ENCODE measurements at regions not wholly inside any gene's neighbourhood (a gene's known extent, or its start where the extent isn't known, plus 50 kb on each side); places are given as distances from the start of the nearest gene placed in this dataset.

DNA sequence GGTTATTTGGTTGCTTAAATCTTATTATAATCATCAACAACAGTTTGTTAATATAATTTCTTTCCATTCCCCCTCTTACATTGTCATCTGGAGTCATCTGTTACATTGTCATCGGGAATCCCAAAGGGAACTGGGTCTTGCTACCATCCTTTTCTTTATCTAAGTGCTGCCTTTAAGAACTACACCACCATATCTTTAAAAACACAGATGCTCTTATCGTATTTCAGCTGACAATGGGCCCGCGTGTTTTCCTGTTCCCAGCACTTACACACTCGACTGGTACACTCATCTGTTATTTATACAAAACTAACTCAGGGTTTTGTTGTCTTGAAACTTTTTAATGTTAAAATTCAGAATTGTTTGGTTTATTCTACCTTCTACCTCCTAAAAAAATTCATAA, 256.2 kb upstream of the MGMT start:
- TF ChIP-seq POLR2AphosphoS5 (IDR thresholded peaks at IDR 0.05; ENCODE audit: low read depth, low read length), result no peak
- no peak for TF ChIP-seq SIN3A (IDR thresholded peaks at IDR 0.05; ENCODE audit: borderline replicate concordance, insufficient read depth, low read length)
- TF ChIP-seq, protein P1, sequence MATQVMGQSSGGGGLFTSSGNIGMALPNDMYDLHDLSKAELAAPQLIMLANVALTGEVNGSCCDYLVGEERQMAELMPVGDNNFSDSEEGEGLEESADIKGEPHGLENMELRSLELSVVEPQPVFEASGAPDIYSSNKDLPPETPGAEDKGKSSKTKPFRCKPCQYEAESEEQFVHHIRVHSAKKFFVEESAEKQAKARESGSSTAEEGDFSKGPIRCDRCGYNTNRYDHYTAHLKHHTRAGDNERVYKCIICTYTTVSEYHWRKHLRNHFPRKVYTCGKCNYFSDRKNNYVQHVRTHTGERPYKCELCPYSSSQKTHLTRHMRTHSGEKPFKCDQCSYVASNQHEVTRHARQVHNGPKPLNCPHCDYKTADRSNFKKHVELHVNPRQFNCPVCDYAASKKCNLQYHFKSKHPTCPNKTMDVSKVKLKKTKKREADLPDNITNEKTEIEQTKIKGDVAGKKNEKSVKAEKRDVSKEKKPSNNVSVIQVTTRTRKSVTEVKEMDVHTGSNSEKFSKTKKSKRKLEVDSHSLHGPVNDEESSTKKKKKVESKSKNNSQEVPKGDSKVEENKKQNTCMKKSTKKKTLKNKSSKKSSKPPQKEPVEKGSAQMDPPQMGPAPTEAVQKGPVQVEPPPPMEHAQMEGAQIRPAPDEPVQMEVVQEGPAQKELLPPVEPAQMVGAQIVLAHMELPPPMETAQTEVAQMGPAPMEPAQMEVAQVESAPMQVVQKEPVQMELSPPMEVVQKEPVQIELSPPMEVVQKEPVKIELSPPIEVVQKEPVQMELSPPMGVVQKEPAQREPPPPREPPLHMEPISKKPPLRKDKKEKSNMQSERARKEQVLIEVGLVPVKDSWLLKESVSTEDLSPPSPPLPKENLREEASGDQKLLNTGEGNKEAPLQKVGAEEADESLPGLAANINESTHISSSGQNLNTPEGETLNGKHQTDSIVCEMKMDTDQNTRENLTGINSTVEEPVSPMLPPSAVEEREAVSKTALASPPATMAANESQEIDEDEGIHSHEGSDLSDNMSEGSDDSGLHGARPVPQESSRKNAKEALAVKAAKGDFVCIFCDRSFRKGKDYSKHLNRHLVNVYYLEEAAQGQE (IDR thresholded peaks at IDR 0.05; ENCODE audit: insufficient read depth in 1 of 2, low read depth in 2 of 2, low read length in 2 of 2), result no peak

Measured in PFSK-1 (cell line).